HG03469 (cell line): ENCODE measurements at regions not wholly inside any gene's neighbourhood (a gene's known extent, or its start where the extent isn't known, plus 50 kb on each side); places are given as distances from the start of the nearest gene placed in this dataset.
A peak's percentile ranks its signal among the peaks of the same experiment; 100 is the strongest.
"Not testable (repeated sequence)": the region's sequence is repeated elsewhere in the genome, so short reads cannot be mapped to it uniquely, and the experiment has no call there.

ENCODE experiments used
- ATAC-seq: cut with Tn5 transposase; IDR thresholded peaks from one replicate; pipeline ENCODE4 v1.9.1; 2021; ENCODE audit warnings: mild to moderate bottlenecking, moderate library complexity, moderate number of reproducible peaks; ENCODE audit not compliant: unreplicated experiment

GRCh38 chr16:58958749-58959148, 224.6 kb upstream of the GOT2 start:
- no peak for ATAC-seq

GRCh38 chr16:58948244-58948643, 214.1 kb upstream of the GOT2 start:
- no peak for ATAC-seq

GRCh38 chr16:58940609-58941008, 206.5 kb upstream of the GOT2 start:
- ATAC-seq, result peak; percentile 57

- ATAC-seq, result no peak
Observed at GRCh38 chr16:58938811-58939210, 204.7 kb upstream of the GOT2 start.

GRCh38 chr16:58937661-58938060, 203.5 kb upstream of the GOT2 start:
- no peak for ATAC-seq

- no peak for ATAC-seq
Observed at GRCh38 chr16:58933186-58933585, 199.1 kb upstream of the GOT2 start.

- ATAC-seq, result no peak
Observed at GRCh38 chr16:58931436-58931835, 197.3 kb upstream of the GOT2 start.

- ATAC-seq, result no peak
Observed at GRCh38 chr16:58923094-58923493, 189.0 kb upstream of the GOT2 start.

GRCh38 chr16:58913456-58913855, 179.3 kb upstream of the GOT2 start:
- ATAC-seq, result no peak

- ATAC-seq, result no peak
Observed at GRCh38 chr16:58912571-58912970, 178.5 kb upstream of the GOT2 start.

- ATAC-seq, result no peak
Observed at GRCh38 chr16:58906981-58907715, 173.0 kb upstream of the GOT2 start.

GRCh38 chr16:58904291-58904690, 170.2 kb upstream of the GOT2 start:
- ATAC-seq, result no peak

GRCh38 chr16:58889516-58889915, 155.4 kb upstream of the GOT2 start:
- ATAC-seq, result no peak

GRCh38 chr16:58885528-58886170, 151.5 kb upstream of the GOT2 start:
- peak; percentile 36 for ATAC-seq

GRCh38 chr16:58884141-58884540, 150.0 kb upstream of the GOT2 start:
- no peak for ATAC-seq

- no peak for ATAC-seq
Observed at GRCh38 chr16:58883131-58883530, 149.0 kb upstream of the GOT2 start.

- peak; percentile 92 for ATAC-seq
Observed at GRCh38 chr16:58882292-58882691, 148.2 kb upstream of the GOT2 start.

- ATAC-seq, result not testable (repeated sequence)
Observed at GRCh38 chr16:58878641-58879040, 144.5 kb upstream of the GOT2 start.

- ATAC-seq, result no peak
Observed at GRCh38 chr16:58866935-58867334, 132.8 kb upstream of the GOT2 start.

- no peak for ATAC-seq
Observed at GRCh38 chr16:58863761-58864160, 129.6 kb upstream of the GOT2 start.

- no peak for ATAC-seq
Observed at GRCh38 chr16:58863042-58863441, 128.9 kb upstream of the GOT2 start.

GRCh38 chr16:58862334-58863021, 128.4 kb upstream of the GOT2 start:
- ATAC-seq, result no peak
